ENCODE measurements at regions not wholly inside any gene's neighbourhood (a gene's known extent, or its start where the extent isn't known, plus 50 kb on each side); places are given as distances from the start of the nearest gene placed in this dataset.

- TF ChIP-seq POLR2AphosphoS5 (IDR thresholded peaks at IDR 0.05; ENCODE audit: low read depth, low read length) (no peak), REST (IDR thresholded peaks at IDR 0.05; ENCODE audit: insufficient read depth in 1 of 2, low read depth in 2 of 2, low read length in 2 of 2) (no peak), SIN3A (IDR thresholded peaks at IDR 0.05; ENCODE audit: borderline replicate concordance, insufficient read depth, low read length) (no peak)
Measured at GRCh38 chr1:199352351-199352750, 675.2 kb upstream of the NR5A2 start.

Measured in PFSK-1 (cell line).